Skeletal muscle tissue (tissue), 3 donors: ENCODE measurements at regions not wholly inside any gene's neighbourhood (a gene's known extent, or its start where the extent isn't known, plus 50 kb on each side); places are given as distances from the start of the nearest gene placed in this dataset.

ENCODE experiments used
- H3K27ac ChIP-seq: one replicate; pipeline ENCODE4 v1.7.0; 2013; ENCODE audit warnings: mild to moderate bottlenecking, low read depth, low read length, inconsistent platforms
- H3K27me3 ChIP-seq, 3 donors: one replicate each; pipeline ENCODE4 v1.7.0; 2013; ENCODE audit warnings: low read length in 3 of 3; ENCODE audit not compliant: control insufficient read depth in 3 of 3, insufficient read depth in 3 of 3
- H3K36me3 ChIP-seq, 3 donors: one replicate each; pipeline ENCODE4 v1.7.0; 2013; ENCODE audit warnings: low read length in 3 of 3; ENCODE audit not compliant: control insufficient read depth in 3 of 3, insufficient read depth in 3 of 3
- H3K4me1 ChIP-seq, 3 donors: one replicate each; pipeline ENCODE4 v1.7.0; 2013; ENCODE audit warnings: low read length in 3 of 3, mild to moderate bottlenecking in 3 of 3; ENCODE audit not compliant: control insufficient read depth in 3 of 3, insufficient read depth in 3 of 3
- H3K4me3 ChIP-seq, 3 donors: one replicate each; pipeline ENCODE4 v1.7.0; 2013; ENCODE audit warnings: low read length in 3 of 3
- H3K9ac ChIP-seq, 3 donors: one replicate each; pipeline ENCODE4 v1.7.0; 2013; ENCODE audit warnings: low read length in 3 of 3, mild to moderate bottlenecking in 3 of 3, moderate library complexity in 2 of 3, low read depth in 1 of 3
- H3K9me3 ChIP-seq, 3 donors: one replicate each; pipeline ENCODE4 v1.7.0; 2013; ENCODE audit warnings: low read length in 3 of 3; ENCODE audit not compliant: control insufficient read depth in 3 of 3
- donor health status: Osteomylitis.

DNA sequence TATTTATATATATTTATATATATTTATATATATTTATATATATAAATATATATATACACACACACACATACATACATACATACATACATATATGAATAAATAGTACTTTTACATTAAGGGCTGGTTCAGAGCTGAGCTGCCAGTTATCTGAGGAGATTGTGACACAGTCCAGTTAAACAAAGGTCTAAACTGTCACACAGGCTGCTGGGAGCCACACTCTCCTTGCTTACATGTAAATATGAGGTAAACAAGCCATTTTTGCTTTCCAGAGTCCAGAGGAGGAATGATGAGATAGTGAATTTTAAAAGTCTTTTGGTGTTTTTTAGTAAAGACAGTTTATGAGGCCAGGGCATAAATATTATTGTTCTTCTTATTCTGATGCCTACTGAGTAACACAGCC lies 377.5 kb upstream of the PIK3C3 start:
- Histone ChIP-seq H3K27me3 (no peaks in the 10 kb centered on the region), H3K36me3 (no peaks in the 10 kb centered on the region), H3K9ac (no peak overlapping the region), H3K4me1 (no peaks in the 10 kb centered on the region), H3K27ac (no peak overlapping the region), H3K4me3 (no peak overlapping the region), H3K9me3 (no peaks in the 10 kb centered on the region)

DNA sequence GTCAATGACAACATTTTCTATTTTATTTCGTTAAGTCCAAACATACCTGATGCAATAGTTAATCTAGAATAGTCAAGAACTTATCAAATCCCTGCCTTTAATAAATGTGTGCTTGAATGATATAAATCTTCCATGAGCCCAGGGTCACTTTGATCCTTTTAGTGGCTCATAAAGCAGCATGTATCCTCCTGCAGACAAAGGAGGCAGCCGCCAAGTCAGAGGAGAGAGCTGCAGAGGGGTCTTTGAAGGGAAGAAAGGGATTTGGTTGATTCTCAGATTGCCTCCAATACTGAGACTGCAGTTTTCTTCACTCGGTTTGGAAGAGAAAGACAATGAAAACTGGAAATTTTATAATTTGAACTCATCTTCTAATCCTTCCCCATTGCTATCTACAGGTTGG lies 378.4 kb upstream of the PIK3C3 start:
- no peak overlapping the region for H3K9ac ChIP-seq
- no peaks in the 10 kb centered on the region for H3K27me3 ChIP-seq
- no peaks in the 10 kb centered on the region for H3K9me3 ChIP-seq
- H3K4me1 ChIP-seq, result no peaks in the 10 kb centered on the region
- no peak overlapping the region for H3K27ac ChIP-seq
- no peak overlapping the region for H3K4me3 ChIP-seq
- H3K36me3 ChIP-seq, result no peaks in the 10 kb centered on the region

DNA sequence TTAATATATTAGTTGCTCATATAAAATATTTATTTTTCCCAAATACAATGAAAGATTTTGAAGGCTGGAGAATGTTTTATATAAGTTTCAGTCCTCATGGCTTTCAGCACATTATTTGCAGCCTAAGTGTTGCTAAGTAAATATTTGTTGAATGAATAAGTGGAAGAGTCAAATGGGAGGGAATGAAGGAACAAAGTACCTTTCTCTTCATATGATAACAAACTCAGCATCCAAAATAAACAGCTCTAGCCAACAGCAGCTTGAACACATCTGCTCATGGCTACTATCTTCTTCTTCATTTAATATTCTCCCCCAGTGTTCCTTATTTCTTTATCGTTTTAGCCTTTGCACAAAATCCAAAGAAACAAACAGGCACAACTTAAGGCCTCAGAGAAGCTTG lies 385.2 kb upstream of the PIK3C3 start:
- H3K36me3 ChIP-seq, result no peaks in the 10 kb centered on the region
- no peaks in the 10 kb centered on the region for H3K9me3 ChIP-seq
- no peaks in the 10 kb centered on the region for H3K27me3 ChIP-seq
- no peak overlapping the region for H3K4me3 ChIP-seq
- H3K9ac ChIP-seq, result no peak overlapping the region
- no peak overlapping the region for H3K27ac ChIP-seq
- no peaks in the 10 kb centered on the region for H3K4me1 ChIP-seq

DNA sequence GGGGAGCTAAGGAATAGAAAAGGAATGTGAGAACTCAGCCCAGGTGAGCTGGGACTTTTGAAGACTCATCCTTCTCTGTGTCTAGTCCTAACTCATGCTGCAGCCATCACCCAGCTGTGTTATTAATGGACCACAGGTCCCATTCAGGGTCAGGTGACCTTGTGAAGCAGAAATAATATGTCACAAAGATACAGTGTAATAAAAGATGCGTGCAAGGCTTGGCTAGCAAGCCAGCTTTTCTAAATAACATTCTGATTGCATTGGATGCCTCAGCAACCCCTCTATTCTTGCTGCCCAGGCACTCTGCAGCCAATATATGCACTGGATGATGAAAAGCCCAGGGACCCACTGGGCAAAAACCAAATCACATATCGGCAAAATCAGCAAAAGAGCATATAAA lies 393.1 kb upstream of the PIK3C3 start:
- H3K4me1 ChIP-seq, result no peaks in the 10 kb centered on the region
- no peaks in the 10 kb centered on the region for H3K9me3 ChIP-seq
- no peak overlapping the region for H3K27ac ChIP-seq
- H3K9ac ChIP-seq, result no peak overlapping the region
- no peak overlapping the region for H3K4me3 ChIP-seq
- H3K27me3 ChIP-seq, result no peaks in the 10 kb centered on the region
- H3K36me3 ChIP-seq, result no peaks in the 10 kb centered on the region

DNA sequence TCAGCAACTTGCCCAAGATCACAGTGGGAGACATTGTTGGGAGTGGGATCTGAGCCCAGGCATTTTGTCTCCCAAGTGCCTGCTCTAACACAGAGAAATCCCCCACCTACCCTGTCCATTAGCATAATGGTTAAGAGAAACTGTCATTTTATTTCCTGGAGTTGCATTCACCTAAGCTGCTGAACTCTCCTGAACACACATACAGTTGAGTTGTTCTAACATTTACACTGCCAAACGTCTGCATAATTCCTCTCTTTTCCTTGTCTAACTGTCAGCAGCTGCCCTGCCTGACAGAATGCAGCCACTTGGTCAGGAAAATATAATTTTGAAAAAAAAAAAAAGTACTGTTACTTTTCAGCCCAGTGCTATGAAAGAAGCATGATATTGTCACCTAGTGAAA lies 396.3 kb upstream of the PIK3C3 start:
- no peak overlapping the region for H3K9ac ChIP-seq
- no peaks in the 10 kb centered on the region for H3K9me3 ChIP-seq
- no peaks in the 10 kb centered on the region for H3K4me1 ChIP-seq
- no peaks in the 10 kb centered on the region for H3K27me3 ChIP-seq
- no peak overlapping the region for H3K4me3 ChIP-seq
- H3K36me3 ChIP-seq, result no peaks in the 10 kb centered on the region
- H3K27ac ChIP-seq, result no peak overlapping the region

DNA sequence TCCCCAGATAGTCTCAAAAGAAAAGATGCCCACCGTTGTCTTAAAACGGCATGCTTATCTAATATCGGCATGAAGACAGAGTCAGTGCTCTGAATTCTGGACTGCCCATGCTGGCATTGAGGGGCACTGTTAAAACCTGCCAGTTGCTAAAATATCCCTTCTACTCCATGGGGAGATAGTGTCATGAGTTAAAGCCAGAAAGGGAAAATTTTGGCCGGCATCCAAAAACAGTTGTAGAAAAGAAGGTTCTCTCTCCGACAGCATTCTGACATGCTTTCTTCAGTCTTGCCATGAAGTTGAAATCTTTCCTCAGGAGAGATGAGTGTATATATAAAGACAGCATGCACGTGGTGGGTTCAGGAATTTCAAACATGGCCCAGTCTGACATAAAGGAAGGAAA lies 401.3 kb upstream of the PIK3C3 start:
- Histone ChIP-seq H3K27ac (no peak overlapping the region), H3K36me3 (no peaks in the 10 kb centered on the region), H3K27me3 (no peaks in the 10 kb centered on the region), H3K9ac (no peak overlapping the region), H3K9me3 (no peaks in the 10 kb centered on the region), H3K4me3 (no peak overlapping the region), H3K4me1 (no peaks in the 10 kb centered on the region)

DNA sequence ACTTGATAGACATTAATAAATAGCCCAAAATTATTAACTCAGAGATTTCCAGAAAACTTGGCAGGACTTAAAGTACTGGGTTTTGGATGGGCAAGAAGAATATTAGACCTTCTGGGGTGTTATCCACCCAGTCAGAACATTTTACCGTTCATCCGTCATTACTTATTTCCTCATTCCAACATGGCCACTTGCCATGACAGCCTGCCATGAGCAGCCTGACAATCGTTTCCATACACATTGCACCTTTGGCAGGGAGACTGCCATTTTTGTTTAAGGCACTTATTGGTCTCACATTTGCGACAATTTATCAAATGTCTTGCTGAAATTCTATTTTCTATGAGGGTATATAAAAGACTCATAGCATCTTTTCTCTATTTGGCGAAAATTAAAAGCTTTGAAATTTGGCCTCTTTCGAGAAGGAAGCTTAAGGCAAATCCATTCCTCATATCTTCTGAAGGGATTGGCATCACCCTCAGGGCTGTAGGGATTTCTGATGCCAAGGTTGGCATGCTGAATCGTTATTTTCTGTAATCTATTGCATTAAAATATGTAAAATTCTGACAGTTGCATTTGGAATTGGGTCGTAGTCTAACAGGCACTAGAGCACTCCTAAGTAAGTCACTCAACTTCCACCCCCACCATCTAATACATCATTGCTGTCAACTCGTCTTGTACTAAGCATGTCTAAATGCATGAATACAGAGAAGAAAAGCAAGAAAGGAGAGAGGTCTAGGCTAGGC lies 406.3 kb upstream of the PIK3C3 start:
- no peaks in the 10 kb centered on the region for H3K36me3 ChIP-seq
- H3K27me3 ChIP-seq, result no peaks in the 10 kb centered on the region
- H3K9ac ChIP-seq, result no peak overlapping the region
- no peaks in the 10 kb centered on the region for H3K4me1 ChIP-seq
- peaks cover 0 to 2% (median 0%) of the 10 kb centered on the region in 3 donors for H3K9me3 ChIP-seq
- no peak overlapping the region for H3K27ac ChIP-seq
- no peak overlapping the region for H3K4me3 ChIP-seq

DNA sequence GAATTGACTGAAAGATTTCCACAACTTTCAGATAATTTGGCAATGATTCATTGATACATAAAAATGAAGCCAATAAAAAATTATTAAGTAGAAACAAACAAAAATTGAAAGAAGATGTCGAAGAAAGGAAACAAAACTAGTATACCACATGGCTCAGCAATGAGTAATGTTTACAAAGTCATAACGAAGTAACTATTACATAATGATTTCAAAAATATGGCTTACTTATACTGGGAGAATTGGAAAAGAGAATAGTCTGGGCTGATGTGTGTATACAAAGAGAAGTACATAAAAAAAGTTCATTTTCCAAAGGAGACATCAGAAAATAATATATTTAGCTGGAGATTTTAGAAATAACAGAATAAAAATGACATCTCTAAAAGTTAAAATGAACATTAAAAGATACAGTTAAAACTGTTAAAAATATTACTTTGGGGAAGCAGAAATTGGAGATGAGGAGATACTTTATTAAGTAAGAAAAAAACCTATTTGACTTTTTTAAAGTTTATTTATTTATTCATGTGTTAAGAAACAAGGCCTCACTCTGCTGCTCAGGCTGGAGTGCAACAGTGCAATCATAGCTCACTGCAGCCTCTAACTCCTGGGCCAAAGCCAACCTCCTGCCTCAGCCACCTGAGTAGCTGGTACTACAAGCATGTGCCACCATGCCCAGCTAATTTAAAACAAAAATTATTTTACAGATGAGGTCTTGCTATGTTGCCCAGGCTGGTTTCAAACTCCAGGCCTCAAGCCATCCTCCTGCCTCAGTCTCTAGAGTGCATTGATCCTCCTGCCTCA lies 409.7 kb upstream of the PIK3C3 start:
- Histone ChIP-seq H3K4me3 (no peak overlapping the region), H3K9me3 (peaks cover 0 to 2% (median 0%) of the 10 kb centered on the region in 3 donors), H3K9ac (no peak overlapping the region), H3K36me3 (no peaks in the 10 kb centered on the region), H3K4me1 (no peaks in the 10 kb centered on the region), H3K27ac (no peak overlapping the region), H3K27me3 (no peaks in the 10 kb centered on the region)

DNA sequence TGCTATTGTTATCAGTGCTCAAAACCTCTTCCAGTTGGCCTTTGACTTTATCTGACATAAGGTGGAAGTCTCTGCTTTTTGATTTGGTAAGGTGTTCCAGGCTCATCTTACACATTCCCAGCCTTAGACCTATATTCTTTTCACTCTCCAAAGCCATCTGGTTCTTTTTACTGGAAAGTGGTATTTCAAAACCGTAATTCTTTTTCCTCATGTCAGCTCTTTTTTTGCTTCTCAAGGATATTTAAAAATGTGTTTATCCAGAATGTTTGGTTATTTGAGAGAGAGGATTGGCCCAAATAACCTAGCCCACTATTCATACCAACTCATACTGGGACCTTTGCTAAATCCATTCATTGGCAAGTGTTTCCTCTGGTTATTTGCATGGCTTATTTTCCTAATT lies 411.2 kb upstream of the PIK3C3 start:
- Histone ChIP-seq H3K9me3 (peaks cover 0 to 2% (median 0%) of the 10 kb centered on the region in 3 donors), H3K9ac (no peak overlapping the region), H3K27ac (no peak overlapping the region), H3K27me3 (no peaks in the 10 kb centered on the region), H3K4me3 (no peak overlapping the region), H3K36me3 (no peaks in the 10 kb centered on the region), H3K4me1 (no peaks in the 10 kb centered on the region)

DNA sequence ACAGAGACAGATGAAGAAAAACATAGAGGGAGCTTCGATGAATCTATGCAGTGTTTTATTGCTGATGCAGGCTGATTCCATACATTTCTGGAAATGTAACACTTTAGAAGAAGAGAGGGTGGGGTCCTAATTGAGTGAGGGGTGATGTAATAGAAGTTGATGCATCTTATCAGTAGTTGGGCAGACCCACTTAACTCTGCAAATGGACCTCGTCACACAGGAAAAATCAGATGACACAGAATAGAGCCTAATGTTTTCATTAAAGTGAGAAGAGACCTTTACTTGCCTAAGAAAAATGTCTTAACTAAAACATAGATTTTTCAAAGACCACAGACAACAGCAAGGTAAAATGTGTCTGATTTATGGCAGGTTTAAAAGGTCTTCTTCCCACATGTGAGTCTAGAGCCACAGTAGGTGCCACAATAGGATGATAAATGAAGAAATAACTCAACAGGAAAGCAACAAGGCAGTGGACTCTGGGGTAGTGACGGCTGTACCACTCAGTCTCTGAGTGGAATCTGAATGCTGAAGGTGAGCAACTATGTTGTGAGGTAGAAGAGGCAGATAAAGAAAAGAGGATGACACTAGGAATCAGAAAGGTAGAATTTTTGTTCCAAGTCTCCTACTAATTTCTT lies 414.7 kb upstream of the PIK3C3 start:
- Histone ChIP-seq H3K9ac (no peak overlapping the region), H3K4me1 (no peaks in the 10 kb centered on the region), H3K4me3 (no peak overlapping the region), H3K27me3 (no peaks in the 10 kb centered on the region), H3K36me3 (no peaks in the 10 kb centered on the region), H3K9me3 (no peaks in the 10 kb centered on the region), H3K27ac (no peak overlapping the region)
